ENCODE measurements at regions not wholly inside any gene's neighbourhood (a gene's known extent, or its start where the extent isn't known, plus 50 kb on each side); places are given as distances from the start of the nearest gene placed in this dataset.

- H3K4me1 ChIP-seq (ENCODE audit: control insufficient read depth, extremely low read depth, insufficient read depth, low read length): no peaks in the 10 kb centered on the region
- H3K9me3 ChIP-seq (replicated peaks; ENCODE audit: control insufficient read depth, insufficient read depth, low read length): no peaks in the 10 kb centered on the region
- H3K36me3 ChIP-seq (ENCODE audit: control insufficient read depth in 2 of 2, extremely low read depth in 1 of 2, insufficient read depth in 2 of 2, low read length in 2 of 2): no peaks in the 10 kb centered on the region
- DNase-seq (ENCODE audit: low read depth, low spot score) (no peak), FAIRE-seq (no peak)
- H3K9me1 ChIP-seq (replicated peaks; ENCODE audit: control insufficient read depth, extremely low read depth, insufficient read depth, low read length): no peaks in the 10 kb centered on the region
- dilution Hi-C loops (cut with MboI; ENCODE audit: extremely low pct_ligation_motif_present, low sequenced_read_pairs): no loop called here
- CTCF ChIA-PET: no interaction called here
- no peak overlapping the region for H3K27ac ChIP-seq (ENCODE audit: insufficient read depth, low read depth, low read length)
- no peak overlapping the region for H3K9ac ChIP-seq (replicated peaks; ENCODE audit: extremely low read depth, insufficient read depth, low read length)
- TF ChIP-seq MAX (IDR thresholded peaks at IDR 0.05; ENCODE audit: insufficient read depth, insufficient read length): no peak
- no peak for TF ChIP-seq GATA2 (IDR thresholded peaks at IDR 0.05; ENCODE audit: insufficient read depth, insufficient read length, low read depth, low read length)
- TF ChIP-seq MYC (IDR thresholded peaks at IDR 0.05; ENCODE audit: low read depth, low read length): no peak
- TF ChIP-seq JUN (IDR thresholded peaks at IDR 0.05; ENCODE audit: borderline replicate concordance, insufficient read depth, insufficient read length, low read depth): no peak
- no peak for TF ChIP-seq CTCF (IDR thresholded peaks at IDR 0.05; ENCODE audit: extremely low read depth in 1 of 2, insufficient read depth in 1 of 2, low read depth in 1 of 2, low read length in 2 of 2)
- TF ChIP-seq POLR2A (IDR thresholded peaks at IDR 0.05; ENCODE audit: low read depth, low read length): no peak
- TF ChIP-seq FOS (IDR thresholded peaks at IDR 0.05; ENCODE audit: borderline replicate concordance, insufficient read depth, low read length): no peak
- TF ChIP-seq EZH2 (IDR thresholded peaks at IDR 0.05; ENCODE audit: borderline replicate concordance, low read depth, low read length, severe bottlenecking): no peak
- TF ChIP-seq POLR2AphosphoS5 (IDR thresholded peaks at IDR 0.05; ENCODE audit: insufficient read depth, low read depth, low read length): no peak
- no peak overlapping the region for H3K4me3 ChIP-seq (replicated peaks in 1 of 3; ENCODE audit: insufficient read depth in 1 of 3, low read depth in 1 of 3, low read length in 3 of 3)
- POLR2A ChIA-PET: no interaction called here
- BruUV-seq (replicated peaks): no TSS peak
- no peaks in the 10 kb centered on the region for H3K79me2 ChIP-seq (ENCODE audit: control insufficient read depth, insufficient read depth, low read length)
- H3K27me3 ChIP-seq (ENCODE audit: control insufficient read depth in 2 of 2, insufficient read depth in 2 of 2, low read length in 2 of 2): no peaks in the 10 kb centered on the region
- intact Hi-C loops (cut with micrococcal nuclease): no loop called here
- H3K4me2 ChIP-seq (ENCODE audit: insufficient read depth, low read length): no peak overlapping the region
- H2AFZ ChIP-seq (ENCODE audit: low read depth, low read length): no peak overlapping the region
- no peaks in the 10 kb centered on the region for H4K20me1 ChIP-seq (replicated peaks; ENCODE audit: control insufficient read depth, extremely low read depth, insufficient read depth, low read length)
These were observed 233.2 kb downstream of the KLF13 start for GRCh38 chr15:31559786-31560185.

Data from endothelial cell of umbilical vein (primary cell).